ENCODE measurements at regions not wholly inside any gene's neighbourhood (a gene's known extent, or its start where the extent isn't known, plus 50 kb on each side); places are given as distances from the start of the nearest gene placed in this dataset.
"Not testable (repeated sequence)": the region's sequence is repeated elsewhere in the genome, so short reads cannot be mapped to it uniquely, and the experiment has no call there.

DNA sequence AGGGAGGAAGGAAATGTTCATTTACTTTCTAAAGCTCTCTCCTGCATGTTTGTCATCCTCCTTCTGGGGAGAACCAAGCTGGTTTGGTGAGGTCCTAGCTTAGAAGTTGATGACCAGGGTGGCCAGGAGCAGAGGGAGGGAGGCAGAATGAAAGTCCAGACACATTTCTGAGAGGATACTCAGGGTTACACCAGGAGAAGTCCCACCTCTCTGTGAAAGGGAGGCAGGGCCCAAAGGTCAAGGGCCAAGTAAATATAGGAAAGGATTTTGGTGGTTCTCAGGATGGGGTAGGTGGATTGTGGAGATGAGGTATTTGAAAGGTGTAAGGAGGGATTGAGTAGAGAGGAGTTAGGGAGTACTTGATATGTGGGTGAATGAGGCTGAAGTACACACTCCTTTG, 58.0 kb upstream of the FBXO11 start:
- DNase-seq, result no peak

DNA sequence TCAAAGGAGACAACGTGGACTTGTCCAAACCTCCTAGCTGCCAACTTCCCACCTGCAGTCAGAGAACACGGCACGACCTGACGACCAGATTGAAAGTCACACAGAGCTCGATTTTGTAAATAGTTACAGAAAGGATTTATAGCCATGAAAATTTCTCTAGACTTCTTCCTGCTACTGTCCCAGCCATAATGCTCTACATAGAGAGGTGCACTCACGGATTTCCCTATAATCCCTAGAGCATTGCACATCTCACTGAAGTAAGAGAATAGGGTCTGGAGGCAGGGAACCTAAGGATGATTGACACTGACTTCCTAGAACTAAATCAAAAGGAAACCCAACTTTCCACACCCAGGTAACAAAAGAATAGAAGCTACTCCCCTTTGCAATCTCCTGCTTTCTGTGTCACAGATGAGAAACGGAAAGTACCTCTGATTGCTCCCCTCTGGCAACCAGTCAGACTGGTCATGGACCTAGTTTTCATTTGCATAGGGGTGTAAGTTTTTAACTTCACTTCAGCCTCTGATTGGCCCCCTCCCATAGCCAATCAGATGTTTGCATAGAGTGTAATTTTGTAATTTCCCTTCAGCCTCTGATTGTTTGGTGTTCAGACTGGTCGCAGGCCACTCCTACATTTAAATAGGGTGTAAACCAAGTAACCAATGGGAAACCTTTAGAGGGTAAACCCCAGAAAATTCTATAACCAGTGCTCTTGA, 58.6 kb upstream of the FBXO11 start:
- no peak for DNase-seq

DNA sequence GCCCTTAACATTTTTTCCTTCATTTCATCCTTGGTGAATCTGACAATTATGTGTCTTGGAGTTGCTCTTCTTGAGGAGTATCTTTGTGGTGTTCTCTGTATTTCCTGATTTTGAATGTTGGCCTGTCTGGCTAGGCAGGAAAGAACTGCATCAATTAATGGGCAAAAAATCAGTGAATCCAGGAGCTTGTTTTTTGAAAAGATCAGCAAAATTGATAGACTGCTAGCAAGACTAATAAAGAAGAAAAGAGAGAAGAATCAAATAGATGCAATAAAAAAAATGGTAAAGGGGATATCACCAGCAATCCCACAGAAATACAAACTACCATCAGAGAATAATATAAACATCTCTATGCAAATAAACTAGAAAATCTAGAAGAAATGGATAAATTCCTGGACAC, 70.4 kb upstream of the FBXO11 start:
- DNase-seq, result not testable (repeated sequence)

GRCh38 chr2:47984041-47984440, 77.7 kb upstream of the FBXO11 start:
- DNase-seq, result no peak

- no peak for DNase-seq
These were observed 84.2 kb upstream of the FBXO11 start for GRCh38 chr2:47990503-47990902.

DNA sequence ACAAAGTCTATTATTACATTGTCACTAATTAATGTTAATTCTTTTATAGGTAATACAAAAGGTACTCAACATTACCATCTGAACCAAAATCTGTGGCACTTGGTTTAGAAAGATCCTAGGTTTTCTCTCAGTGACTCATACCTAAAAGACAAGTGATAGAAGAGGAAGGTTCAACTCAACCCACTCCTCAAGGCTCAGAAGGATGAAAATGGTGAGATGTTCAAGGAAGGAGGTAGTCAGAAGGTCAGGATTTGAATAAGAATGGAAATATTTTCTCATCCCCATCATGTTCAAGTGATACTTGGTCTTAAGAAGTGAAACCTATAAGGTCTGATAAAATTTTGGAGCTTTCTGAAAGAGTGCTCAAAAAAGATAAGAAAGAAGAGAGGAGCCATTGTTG, 86.4 kb upstream of the FBXO11 start:
- DNase-seq, result no peak

GRCh38 chr2:47996808-47997207, 90.5 kb upstream of the FBXO11 start:
- DNase-seq, result no peak

- no peak for DNase-seq
These were observed 93.2 kb upstream of the FBXO11 start for GRCh38 chr2:47999512-47999911.

DNA sequence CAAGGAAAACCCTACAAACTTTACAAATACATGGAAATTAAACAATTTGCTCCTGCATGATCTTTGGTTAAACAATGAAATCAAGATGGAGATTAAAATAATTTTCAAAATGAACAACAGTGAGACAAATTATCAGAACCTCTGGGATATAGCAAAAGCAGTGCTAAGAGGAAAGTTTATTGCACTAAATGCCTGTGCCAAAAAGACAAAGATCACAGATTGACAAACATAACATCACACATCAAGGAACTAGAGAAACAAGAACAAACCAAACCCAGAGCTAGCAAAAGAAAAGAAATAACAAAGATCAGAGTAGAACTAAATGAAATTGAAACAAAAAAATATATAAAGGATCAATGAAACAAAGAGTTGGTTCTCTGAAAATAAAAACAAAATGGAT, 95.2 kb upstream of the FBXO11 start:
- DNase-seq, result no peak

DNA sequence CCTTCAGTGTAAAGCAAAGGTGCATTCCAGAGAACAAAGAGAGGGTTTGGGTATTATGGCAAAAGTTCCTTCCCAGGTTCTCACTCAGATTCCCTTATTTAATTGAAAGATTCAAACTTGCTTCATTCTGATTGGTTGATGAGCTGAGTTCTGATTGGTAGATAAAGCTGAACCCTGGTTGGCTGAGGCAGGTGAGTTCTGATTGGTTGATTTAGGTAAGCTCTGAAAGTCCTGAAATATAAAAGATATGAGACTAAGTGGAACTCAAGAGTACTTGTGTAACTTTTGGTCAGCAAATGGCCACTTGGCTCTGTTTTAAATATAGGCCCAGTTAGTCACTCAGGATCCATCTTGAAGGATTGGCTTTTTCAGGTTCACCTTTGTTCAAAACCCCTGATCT, 99.8 kb upstream of the FBXO11 start:
- DNase-seq, result no peak

GRCh38 chr2:48007699-48008268, 101.5 kb upstream of the FBXO11 start:
- DNase-seq, result no peak

DNA sequence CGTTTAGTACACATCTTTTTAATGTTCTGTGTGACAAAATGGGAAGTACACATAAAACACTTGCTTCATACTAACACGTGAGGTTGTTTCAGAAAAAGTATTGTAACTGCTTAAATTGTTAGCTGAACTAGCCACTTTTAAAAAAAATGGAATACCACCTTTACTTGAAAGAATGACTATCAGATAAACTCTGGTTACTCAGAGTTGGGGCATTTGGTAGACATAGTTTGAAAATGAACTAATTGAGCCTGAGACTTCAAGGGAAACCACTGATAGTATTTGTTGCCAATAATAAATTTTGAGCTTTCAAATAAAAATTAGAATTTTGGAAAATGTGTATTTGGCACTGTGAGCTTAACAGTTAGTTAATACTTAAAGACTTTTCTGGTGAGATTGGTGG, 103.0 kb upstream of the FBXO11 start:
- no peak for DNase-seq

- no peak for DNase-seq
These were observed 109.1 kb upstream of the FBXO11 start for GRCh38 chr2:48015421-48015820.

DNA sequence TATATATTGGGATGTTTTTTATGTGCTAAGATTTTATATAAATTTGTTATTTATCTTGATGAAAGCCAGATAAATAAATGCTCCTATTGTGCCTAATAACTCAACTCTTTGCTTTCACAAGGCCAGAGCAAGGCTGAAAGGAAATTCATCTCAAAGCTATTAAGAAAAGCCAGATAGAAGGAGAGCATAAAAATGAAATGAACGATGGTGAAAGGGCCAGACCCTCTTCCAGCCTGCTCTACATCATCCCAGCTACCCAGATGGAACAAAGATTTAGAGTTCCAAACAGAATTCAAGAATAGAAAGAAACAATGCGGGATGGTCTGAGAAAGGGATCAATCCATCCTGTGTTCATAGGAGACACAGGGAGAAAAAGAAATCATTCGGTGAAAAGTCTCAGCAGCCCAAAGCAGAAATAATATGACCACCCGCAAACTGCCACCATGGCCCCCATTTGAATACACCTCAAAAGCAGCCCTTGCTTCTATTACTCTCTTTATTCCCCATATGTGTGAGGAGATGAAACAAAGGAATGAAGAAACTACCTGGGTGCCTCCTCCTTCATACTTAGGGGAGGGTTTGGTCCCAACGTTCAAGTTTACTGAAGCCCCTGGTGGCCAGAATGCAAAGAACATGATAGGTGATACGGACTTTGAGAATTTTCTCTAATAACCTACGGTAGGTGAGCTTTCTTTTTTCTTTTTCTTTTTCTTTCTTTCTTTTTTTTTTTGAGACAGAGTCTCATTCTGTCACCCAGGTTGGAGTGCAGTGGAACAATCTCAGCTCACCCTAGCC, 110.1 kb upstream of the FBXO11 start:
- DNase-seq, result no peak

DNA sequence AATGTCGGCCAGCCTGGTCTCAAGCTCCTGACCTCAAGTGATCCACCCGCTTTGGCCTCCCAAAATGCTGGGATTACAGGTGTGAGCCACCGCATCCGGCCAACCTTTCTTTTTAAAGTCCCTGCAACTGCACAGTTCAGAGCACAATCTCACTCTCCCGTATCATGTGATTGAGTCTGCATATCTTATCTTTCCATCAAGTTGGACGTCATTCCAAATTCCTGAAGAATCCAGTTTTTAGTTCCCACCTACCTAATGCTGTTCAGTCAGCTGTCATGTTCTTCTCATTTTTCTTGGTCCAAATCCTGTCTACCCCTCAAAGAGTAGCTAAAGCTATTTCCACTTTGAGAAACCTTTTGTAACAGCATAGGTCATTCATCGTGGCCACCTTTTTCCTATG, 110.8 kb upstream of the FBXO11 start:
- no peak for DNase-seq

DNA sequence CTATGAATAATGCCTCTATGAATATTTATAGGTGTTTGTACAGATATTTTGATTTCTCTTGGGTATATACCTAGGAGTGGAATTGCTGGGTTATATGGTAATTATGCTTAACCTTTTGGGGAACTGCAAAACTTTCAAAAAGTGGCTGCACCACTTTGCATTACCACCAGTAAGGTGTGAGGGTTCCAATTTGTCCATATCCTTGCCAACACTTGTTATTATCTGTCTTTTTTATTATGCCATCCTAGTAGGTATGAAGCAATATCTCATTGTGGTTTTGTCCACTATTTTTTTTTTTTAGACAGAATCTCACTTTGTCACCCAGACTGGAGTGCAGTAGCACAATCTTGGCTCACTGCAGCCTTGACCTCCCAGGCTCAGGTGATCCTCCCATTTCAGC, 112.2 kb upstream of the FBXO11 start:
- no peak for DNase-seq

GRCh38 chr2:48026865-48027264, 120.6 kb upstream of the FBXO11 start:
- DNase-seq, result no peak

- DNase-seq, result no peak
These were observed 126.5 kb upstream of the FBXO11 start for GRCh38 chr2:48032765-48033164.

DNA sequence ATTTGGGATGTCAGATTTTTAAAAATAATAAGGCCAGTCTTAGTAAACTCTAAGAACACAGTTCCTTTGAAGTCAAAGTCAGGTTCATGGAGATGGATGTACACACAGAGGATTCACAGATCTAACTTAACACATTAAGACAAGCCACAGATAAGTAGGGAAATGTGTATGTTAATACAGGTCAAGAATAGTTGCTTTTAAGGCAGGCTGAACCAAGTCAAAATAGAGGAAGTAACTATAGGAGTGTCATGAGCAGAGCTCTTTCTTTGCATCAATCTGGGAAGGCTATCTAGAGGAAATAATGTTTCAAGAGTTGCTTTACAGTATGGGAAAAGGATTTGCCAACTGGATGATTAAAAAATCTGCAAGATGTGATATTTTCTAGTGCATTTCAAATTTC, 128.0 kb upstream of the FBXO11 start:
- DNase-seq, result no peak

GRCh38 chr2:48036312-48036711, 130.0 kb upstream of the FBXO11 start:
- DNase-seq, result no peak

- no peak for DNase-seq
These were observed 133.1 kb upstream of the FBXO11 start for GRCh38 chr2:48039209-48039990.

DNA sequence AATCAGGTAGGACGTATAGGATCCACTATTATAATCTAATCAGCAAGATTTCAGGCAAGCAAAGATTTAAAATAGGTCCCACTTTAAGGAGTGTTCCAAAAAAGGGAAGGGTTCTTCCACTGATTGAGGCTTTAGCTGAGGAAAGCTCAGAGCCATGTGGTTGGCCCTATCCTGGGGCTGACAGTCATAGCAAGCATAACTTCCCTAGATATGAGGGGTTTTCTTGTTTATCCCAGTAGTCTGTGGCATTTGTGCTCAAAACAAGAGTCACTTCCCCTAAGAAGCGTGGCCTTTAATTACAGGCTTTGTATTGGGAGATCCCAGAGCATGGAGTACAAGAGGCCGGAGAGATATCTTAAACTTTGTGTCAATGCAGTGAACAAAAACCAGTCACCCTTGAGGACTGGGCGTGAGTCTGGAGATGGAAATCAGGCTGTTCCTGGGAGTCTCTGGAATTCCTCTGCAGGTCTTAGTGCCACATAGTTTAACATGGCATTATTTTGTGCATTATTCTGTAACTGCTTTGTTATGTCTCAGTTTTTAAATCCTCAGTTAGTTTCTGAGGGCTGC, 136.9 kb upstream of the FBXO11 start:
- DNase-seq, result no peak

- DNase-seq, result no peak
These were observed 137.4 kb upstream of the FBXO11 start for GRCh38 chr2:48043746-48044145.

All from NCI-H2227 treated with DMSO at 0.1 percent for 48 hours (cell line).